MM.1S (cell line): ENCODE measurements at regions not wholly inside any gene's neighbourhood (a gene's known extent, or its start where the extent isn't known, plus 50 kb on each side); places are given as distances from the start of the nearest gene placed in this dataset.

Experiments used
- DNase-seq: peaks from one replicate; pipeline ENCODE4 v3.0.0-alpha.2; 2015
- H2AFZ ChIP-seq: fragments of 300-600 bp; sonication (generic); 2 replicates; pipeline ENCODE4 v1.6.0; 2016; ENCODE audit warnings: antibody characterized with exemption, low read length
- H3F3A ChIP-seq: fragments of 300-600 bp; sonication (generic); 2 replicates; pipeline ENCODE4 v1.6.1; 2016; ENCODE audit warnings: mild to moderate bottlenecking, antibody characterized with exemption, low read length, moderate library complexity, mixed read lengths; ENCODE audit not compliant: insufficient read depth
- H3K27ac ChIP-seq: fragments of 300-600 bp; sonication (generic); 2 replicates; pipeline ENCODE4 v1.5.1; 2016; ENCODE audit warnings: mild to moderate bottlenecking, low read length
- H3K27me3 ChIP-seq: fragments of 300-600 bp; sonication (generic); replicated peaks from 2 replicates; pipeline ENCODE4 v1.6.0; 2016; ENCODE audit warnings: low read length; ENCODE audit not compliant: insufficient read depth
- H3K36me3 ChIP-seq: fragments of 300-600 bp; sonication (generic); replicated peaks from 2 replicates; pipeline ENCODE4 v1.6.1; 2016; ENCODE audit warnings: mild to moderate bottlenecking, low read length, mixed read lengths; ENCODE audit not compliant: insufficient read depth
- H3K4me1 ChIP-seq: fragments of 300-600 bp; sonication (generic); 2 replicates; pipeline ENCODE4 v1.6.1; 2016; ENCODE audit warnings: low read length, mixed read lengths
- H3K4me2 ChIP-seq: fragments of 300-600 bp; sonication (generic); 2 replicates; pipeline ENCODE4 v1.6.0; 2016; ENCODE audit warnings: low read depth, low read length
- H3K4me3 ChIP-seq: fragments of 300-600 bp; sonication (generic); 2 replicates; pipeline ENCODE4 v1.5.1; 2016; ENCODE audit warnings: low read length, mixed read lengths
- H3K79me2 ChIP-seq: fragments of 300-600 bp; sonication (generic); 2 replicates; pipeline ENCODE4 v1.6.1; 2016; ENCODE audit warnings: mixed run types, low read length, mixed read lengths
- H3K9ac ChIP-seq: fragments of 300-600 bp; sonication (generic); 2 replicates; pipeline ENCODE4 v1.6.1; 2016; ENCODE audit warnings: low read length, mixed read lengths
- H3K9me2 ChIP-seq: fragments of 300-600 bp; sonication (generic); replicated peaks from 2 replicates; pipeline ENCODE4 v1.6.1; 2016; ENCODE audit warnings: mild to moderate bottlenecking, low read length, mixed read lengths; ENCODE audit not compliant: insufficient read depth
- H3K9me3 ChIP-seq: fragments of 300-600 bp; sonication (generic); replicated peaks from 2 replicates; pipeline ENCODE4 v1.6.1; 2016; ENCODE audit warnings: mild to moderate bottlenecking, low read length, mixed read lengths; ENCODE audit not compliant: insufficient read depth
- H4K20me1 ChIP-seq: fragments of 300-600 bp; sonication (generic); 2 replicates; pipeline ENCODE4 v1.6.1; 2016; ENCODE audit warnings: mild to moderate bottlenecking, low read length, moderate library complexity, mixed read lengths; ENCODE audit not compliant: insufficient read depth
- EZH2 ChIP-seq: fragments of 300-600 bp; sonication (generic); optimal IDR thresholded peaks from 2 replicates; pipeline ENCODE3; 2017; ENCODE audit warnings: low read depth, mild to moderate bottlenecking, antibody characterized with exemption, low read length, mixed read lengths
- EZH2phosphoT487 ChIP-seq: fragments of 300-600 bp; sonication (generic); IDR thresholded peaks from 2 replicates; pipeline ENCODE4 v1.6.1; 2018; ENCODE audit warnings: antibody characterized with exemption, low read length
- TF ChIP-seq, protein P1 (sequence below): fragments of 300-600 bp; sonication (generic); IDR thresholded peaks from 2 replicates; pipeline ENCODE4 v1.5.1; 2016; ENCODE audit warnings: antibody characterized with exemption, low read length, mixed read lengths

DNA sequence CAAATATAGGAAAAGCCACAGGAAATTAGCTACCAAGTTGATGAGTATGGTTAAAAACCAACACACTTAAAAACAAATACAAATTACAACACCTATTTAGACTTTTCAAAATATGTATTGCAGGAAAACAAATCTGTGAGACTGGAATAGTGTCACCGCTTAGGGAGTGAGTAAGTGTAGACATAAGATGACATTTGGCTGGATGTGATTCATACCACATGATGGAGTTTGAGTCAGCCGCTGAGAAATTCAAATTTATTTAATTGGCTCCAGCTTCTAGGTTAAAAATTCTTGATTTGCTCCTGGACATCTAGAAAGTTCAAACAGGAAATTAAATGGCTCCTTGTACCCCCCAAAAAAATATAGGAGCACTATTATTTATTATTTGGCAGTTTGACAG lies 531.7 kb downstream of the SLITRK1 start:
- no peaks in the 10 kb centered on the region for H4K20me1 ChIP-seq
- H3K4me2 ChIP-seq: no peak overlapping the region
- H3K27ac ChIP-seq: no peak overlapping the region
- H3K36me3 ChIP-seq: no peaks in the 10 kb centered on the region
- H3F3A ChIP-seq: no peaks in the 10 kb centered on the region
- no peak overlapping the region for H3K9ac ChIP-seq
- H3K79me2 ChIP-seq: no peaks in the 10 kb centered on the region
- DNase-seq: no peak
- no peak overlapping the region for H3K4me3 ChIP-seq
- TF ChIP-seq EZH2 (no peak), EZH2phosphoT487 (no peak)
- TF ChIP-seq, protein P1, sequence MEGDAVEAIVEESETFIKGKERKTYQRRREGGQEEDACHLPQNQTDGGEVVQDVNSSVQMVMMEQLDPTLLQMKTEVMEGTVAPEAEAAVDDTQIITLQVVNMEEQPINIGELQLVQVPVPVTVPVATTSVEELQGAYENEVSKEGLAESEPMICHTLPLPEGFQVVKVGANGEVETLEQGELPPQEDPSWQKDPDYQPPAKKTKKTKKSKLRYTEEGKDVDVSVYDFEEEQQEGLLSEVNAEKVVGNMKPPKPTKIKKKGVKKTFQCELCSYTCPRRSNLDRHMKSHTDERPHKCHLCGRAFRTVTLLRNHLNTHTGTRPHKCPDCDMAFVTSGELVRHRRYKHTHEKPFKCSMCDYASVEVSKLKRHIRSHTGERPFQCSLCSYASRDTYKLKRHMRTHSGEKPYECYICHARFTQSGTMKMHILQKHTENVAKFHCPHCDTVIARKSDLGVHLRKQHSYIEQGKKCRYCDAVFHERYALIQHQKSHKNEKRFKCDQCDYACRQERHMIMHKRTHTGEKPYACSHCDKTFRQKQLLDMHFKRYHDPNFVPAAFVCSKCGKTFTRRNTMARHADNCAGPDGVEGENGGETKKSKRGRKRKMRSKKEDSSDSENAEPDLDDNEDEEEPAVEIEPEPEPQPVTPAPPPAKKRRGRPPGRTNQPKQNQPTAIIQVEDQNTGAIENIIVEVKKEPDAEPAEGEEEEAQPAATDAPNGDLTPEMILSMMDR: no peak
- H3K9me2 ChIP-seq: no peaks in the 10 kb centered on the region
- no peaks in the 10 kb centered on the region for H3K27me3 ChIP-seq
- no peaks in the 10 kb centered on the region for H3K4me1 ChIP-seq
- H2AFZ ChIP-seq: no peak overlapping the region
- no peaks in the 10 kb centered on the region for H3K9me3 ChIP-seq

DNA sequence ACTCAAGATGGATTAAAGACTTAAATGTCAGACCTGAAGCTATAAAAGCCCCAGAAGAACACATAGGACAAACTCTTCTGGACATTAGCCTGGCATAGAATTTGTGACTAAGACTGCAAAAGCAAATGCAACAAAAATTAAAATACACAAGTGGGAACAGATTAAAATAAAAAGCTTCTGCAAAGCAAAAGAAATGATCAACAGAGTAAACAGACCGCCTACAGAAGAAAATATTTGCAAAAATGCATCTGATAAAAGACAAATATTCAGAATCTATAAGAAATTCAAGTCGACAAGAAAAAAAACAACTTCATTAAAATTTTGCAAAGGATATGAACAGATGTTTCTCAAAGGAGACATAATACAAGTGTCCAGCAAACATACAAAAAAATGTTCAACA lies 537.8 kb downstream of the SLITRK1 start:
- H3K9me2 ChIP-seq: no peaks in the 10 kb centered on the region
- H3K27me3 ChIP-seq: no peaks in the 10 kb centered on the region
- no peaks in the 10 kb centered on the region for H3K9me3 ChIP-seq
- H3K27ac ChIP-seq: no peak overlapping the region
- no peaks in the 10 kb centered on the region for H3K79me2 ChIP-seq
- no peaks in the 10 kb centered on the region for H3K36me3 ChIP-seq
- H4K20me1 ChIP-seq: no peaks in the 10 kb centered on the region
- no peak overlapping the region for H3K4me2 ChIP-seq
- H3K9ac ChIP-seq: no peak overlapping the region
- no peak overlapping the region for H3K4me3 ChIP-seq
- DNase-seq: no peak
- peaks cover 9% of the 10 kb centered on the region for H3K4me1 ChIP-seq
- no peak overlapping the region for H2AFZ ChIP-seq
- TF ChIP-seq, protein P1: no peak
- TF ChIP-seq EZH2phosphoT487: no peak
- no peak for TF ChIP-seq EZH2
- H3F3A ChIP-seq: no peaks in the 10 kb centered on the region

DNA sequence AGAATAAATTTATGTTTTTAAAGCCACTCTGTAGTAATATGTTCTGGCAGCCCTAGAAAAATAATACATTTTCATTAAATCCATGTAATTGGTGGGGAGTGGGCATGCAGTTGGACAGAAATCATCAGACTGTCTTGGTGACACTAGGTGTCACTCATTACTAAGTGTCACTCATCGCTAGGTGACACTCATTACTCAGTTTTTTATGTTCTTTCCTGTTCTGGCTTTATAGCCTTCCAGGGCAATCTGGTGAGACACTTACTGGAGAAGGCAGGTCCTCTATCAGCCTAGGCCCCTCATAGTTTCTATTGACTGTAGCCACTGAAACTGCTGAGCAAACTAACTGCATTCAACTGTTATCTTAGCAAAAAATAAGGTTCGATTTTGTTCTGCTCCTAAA lies 542.1 kb downstream of the SLITRK1 start:
- H4K20me1 ChIP-seq: no peaks in the 10 kb centered on the region
- TF ChIP-seq EZH2phosphoT487: no peak
- TF ChIP-seq, protein P1: peak; percentile 45
- TF ChIP-seq EZH2: no peak
- no peaks in the 10 kb centered on the region for H3K79me2 ChIP-seq
- DNase-seq: peak; percentile 68
- H3F3A ChIP-seq: no peaks in the 10 kb centered on the region
- H3K27ac ChIP-seq: no peak overlapping the region
- H3K9me2 ChIP-seq: no peaks in the 10 kb centered on the region
- no peaks in the 10 kb centered on the region for H3K27me3 ChIP-seq
- H3K9me3 ChIP-seq: no peaks in the 10 kb centered on the region
- no peaks in the 10 kb centered on the region for H3K36me3 ChIP-seq
- H3K4me1 ChIP-seq: peaks cover 9% of the 10 kb centered on the region
- H3K4me3 ChIP-seq: no peak overlapping the region
- H3K9ac ChIP-seq: no peak overlapping the region
- no peak overlapping the region for H2AFZ ChIP-seq
- no peak overlapping the region for H3K4me2 ChIP-seq
